ENCODE measurements at regions not wholly inside any gene's neighbourhood (a gene's known extent, or its start where the extent isn't known, plus 50 kb on each side); places are given as distances from the start of the nearest gene placed in this dataset.

- ChIA-PET CTCF (no interaction called here), POLR2A (no interaction called here)
- Mint-ChIP-seq H3K9me3 (peaks cover 10 to 16% (median 11%) of the 10 kb centered on the region in 3 donors), H3K4me3 (no peak overlapping the region), H3K4me1 (no peaks in the 10 kb centered on the region), H3K27ac (no peak overlapping the region), H3K27me3 (no peaks in the 10 kb centered on the region), H3K36me3 (no peaks in the 10 kb centered on the region)
- Histone ChIP-seq H3K36me3 (ENCODE audit: control insufficient read depth in 2 of 2, extremely low read depth in 1 of 2, insufficient read depth in 1 of 2, low read length in 1 of 2) (no peaks in the 10 kb centered on the region), H3K4me1 (ENCODE audit: control insufficient read depth in 1 of 2, extremely low read depth in 1 of 2, insufficient read depth in 2 of 2, low read length in 2 of 2) (no peaks in the 10 kb centered on the region), H3K27me3 (replicated peaks in 1 of 2; ENCODE audit: control insufficient read depth in 2 of 2, extremely low read depth in 1 of 2, insufficient read depth in 2 of 2, low read length in 1 of 2) (no peaks in the 10 kb centered on the region), H3K4me3 (ENCODE audit: control insufficient read depth in 1 of 2, extremely low read depth in 1 of 2, low read length in 1 of 2) (no peak overlapping the region), H3K27ac (ENCODE audit: low read length) (no peak overlapping the region), H3K9me3 (no peaks in the 10 kb centered on the region)
- no peak for ATAC-seq (replicated peaks in 1 of 4)
- DNase-seq: no peak
- WGBS (ENCODE audit: insufficient coverage): 33% methylated on average over 1 of the region's 1 CpG
These were observed 150.1 kb upstream of the CDH11 start for GRCh38 chr16:65271996-65272395.

GRCh38 chr16:65268331-65268730 is 146.5 kb upstream of the CDH11 start:
- H3K4me3 Mint-ChIP-seq: no peak overlapping the region
- ChIA-PET POLR2A (no interaction called here), CTCF (no interaction called here)
- peaks cover 9 to 29% (median 18%) of the 10 kb centered on the region in 3 donors for H3K9me3 Mint-ChIP-seq
- Histone ChIP-seq H3K36me3 (ENCODE audit: control insufficient read depth in 2 of 2, extremely low read depth in 1 of 2, insufficient read depth in 1 of 2, low read length in 1 of 2) (no peaks in the 10 kb centered on the region), H3K9me3 (no peaks in the 10 kb centered on the region), H3K27me3 (replicated peaks in 1 of 2; ENCODE audit: control insufficient read depth in 2 of 2, extremely low read depth in 1 of 2, insufficient read depth in 2 of 2, low read length in 1 of 2) (no peaks in the 10 kb centered on the region), H3K4me3 (ENCODE audit: control insufficient read depth in 1 of 2, extremely low read depth in 1 of 2, low read length in 1 of 2) (no peak overlapping the region), H3K27ac (ENCODE audit: low read length) (no peak overlapping the region), H3K4me1 (ENCODE audit: control insufficient read depth in 1 of 2, extremely low read depth in 1 of 2, insufficient read depth in 2 of 2, low read length in 2 of 2) (no peaks in the 10 kb centered on the region)
- no peaks in the 10 kb centered on the region for H3K36me3 Mint-ChIP-seq
- ATAC-seq (replicated peaks in 1 of 4) (no peak), DNase-seq (no peak)
- H3K27me3 Mint-ChIP-seq: no peaks in the 10 kb centered on the region
- no peaks in the 10 kb centered on the region for H3K4me1 Mint-ChIP-seq
- no CpG with 5 or more reads among the region's 1 CpG for WGBS (ENCODE audit: insufficient coverage)
- no peak overlapping the region for H3K27ac Mint-ChIP-seq

GRCh38 chr16:65263896-65264295 is 142.0 kb upstream of the CDH11 start:
- Histone ChIP-seq H3K27me3 (replicated peaks in 1 of 2; ENCODE audit: control insufficient read depth in 2 of 2, extremely low read depth in 1 of 2, insufficient read depth in 2 of 2, low read length in 1 of 2) (no peaks in the 10 kb centered on the region), H3K27ac (ENCODE audit: low read length) (no peak overlapping the region), H3K4me3 (ENCODE audit: control insufficient read depth in 1 of 2, extremely low read depth in 1 of 2, low read length in 1 of 2) (no peak overlapping the region), H3K4me1 (ENCODE audit: control insufficient read depth in 1 of 2, extremely low read depth in 1 of 2, insufficient read depth in 2 of 2, low read length in 2 of 2) (no peaks in the 10 kb centered on the region), H3K9me3 (no peaks in the 10 kb centered on the region), H3K36me3 (ENCODE audit: control insufficient read depth in 2 of 2, extremely low read depth in 1 of 2, insufficient read depth in 1 of 2, low read length in 1 of 2) (no peaks in the 10 kb centered on the region)
- Mint-ChIP-seq H3K4me1 (no peaks in the 10 kb centered on the region), H3K36me3 (no peaks in the 10 kb centered on the region), H3K27ac (no peak overlapping the region), H3K4me3 (no peak overlapping the region), H3K27me3 (no peaks in the 10 kb centered on the region), H3K9me3 (peaks cover 7 to 24% (median 10%) of the 10 kb centered on the region in 3 donors)
- DNase-seq: no peak
- CTCF ChIA-PET: no interaction called here
- POLR2A ChIA-PET: no interaction called here
- ATAC-seq (replicated peaks in 1 of 4): no peak
- WGBS (ENCODE audit: insufficient coverage): no CpG with 5 or more reads among the region's 1 CpG

- no CpG with 5 or more reads among the region's 1 CpG for WGBS (ENCODE audit: insufficient coverage)
- ATAC-seq (replicated peaks in 1 of 4) (no peak), DNase-seq (no peak)
- Mint-ChIP-seq H3K36me3 (no peaks in the 10 kb centered on the region), H3K27ac (no peak overlapping the region), H3K4me1 (no peaks in the 10 kb centered on the region), H3K4me3 (no peak overlapping the region), H3K9me3 (peaks cover 13 to 16% (median 14%) of the 10 kb centered on the region in 3 donors), H3K27me3 (no peaks in the 10 kb centered on the region)
- Histone ChIP-seq H3K4me3 (ENCODE audit: control insufficient read depth in 1 of 2, extremely low read depth in 1 of 2, low read length in 1 of 2) (no peak overlapping the region), H3K27ac (ENCODE audit: low read length) (no peak overlapping the region), H3K9me3 (no peaks in the 10 kb centered on the region), H3K36me3 (ENCODE audit: control insufficient read depth in 2 of 2, extremely low read depth in 1 of 2, insufficient read depth in 1 of 2, low read length in 1 of 2) (no peaks in the 10 kb centered on the region), H3K4me1 (ENCODE audit: control insufficient read depth in 1 of 2, extremely low read depth in 1 of 2, insufficient read depth in 2 of 2, low read length in 2 of 2) (no peaks in the 10 kb centered on the region), H3K27me3 (replicated peaks in 1 of 2; ENCODE audit: control insufficient read depth in 2 of 2, extremely low read depth in 1 of 2, insufficient read depth in 2 of 2, low read length in 1 of 2) (no peaks in the 10 kb centered on the region)
- CTCF ChIA-PET: no interaction called here
- POLR2A ChIA-PET: no interaction called here
These were observed 138.9 kb upstream of the CDH11 start for GRCh38 chr16:65260746-65261145.

- Mint-ChIP-seq H3K36me3 (no peaks in the 10 kb centered on the region), H3K4me1 (no peaks in the 10 kb centered on the region), H3K27ac (no peak overlapping the region), H3K9me3 (peaks cover 4 to 19% (median 11%) of the 10 kb centered on the region in 3 donors), H3K4me3 (no peak overlapping the region), H3K27me3 (no peaks in the 10 kb centered on the region)
- Histone ChIP-seq H3K36me3 (ENCODE audit: control insufficient read depth in 2 of 2, extremely low read depth in 1 of 2, insufficient read depth in 1 of 2, low read length in 1 of 2) (no peaks in the 10 kb centered on the region), H3K4me1 (ENCODE audit: control insufficient read depth in 1 of 2, extremely low read depth in 1 of 2, insufficient read depth in 2 of 2, low read length in 2 of 2) (no peaks in the 10 kb centered on the region), H3K9me3 (no peaks in the 10 kb centered on the region), H3K4me3 (ENCODE audit: control insufficient read depth in 1 of 2, extremely low read depth in 1 of 2, low read length in 1 of 2) (no peak overlapping the region), H3K27ac (ENCODE audit: low read length) (no peak overlapping the region), H3K27me3 (replicated peaks in 1 of 2; ENCODE audit: control insufficient read depth in 2 of 2, extremely low read depth in 1 of 2, insufficient read depth in 2 of 2, low read length in 1 of 2) (no peaks in the 10 kb centered on the region)
- DNase-seq (no peak), ATAC-seq (replicated peaks in 1 of 4) (no peak)
- CTCF ChIA-PET: interaction anchor here in 1 of 2 donors (0.7 kb wide), 1 partner anchor 539 kb away, joined by 3 read pairs; no protein-coding TSS in a partner anchor
- WGBS (ENCODE audit: insufficient coverage): no CpG with 5 or more reads among the region's 1 CpG
- POLR2A ChIA-PET: interaction anchor here in 1 of 2 donors (0.6 kb wide), 1 partner anchor 583 kb away, joined by 5 read pairs; no protein-coding TSS in a partner anchor
These were observed 132.3 kb upstream of the CDH11 start for GRCh38 chr16:65254144-65254543.

- DNase-seq (no peak), ATAC-seq (replicated peaks in 1 of 4) (no peak)
- Mint-ChIP-seq H3K27ac (no peak overlapping the region), H3K36me3 (no peaks in the 10 kb centered on the region), H3K4me3 (no peak overlapping the region), H3K9me3 (peaks cover 5 to 18% (median 11%) of the 10 kb centered on the region in 3 donors), H3K4me1 (no peaks in the 10 kb centered on the region), H3K27me3 (no peaks in the 10 kb centered on the region)
- Histone ChIP-seq H3K4me3 (ENCODE audit: control insufficient read depth in 1 of 2, extremely low read depth in 1 of 2, low read length in 1 of 2) (no peak overlapping the region), H3K4me1 (ENCODE audit: control insufficient read depth in 1 of 2, extremely low read depth in 1 of 2, insufficient read depth in 2 of 2, low read length in 2 of 2) (no peaks in the 10 kb centered on the region), H3K36me3 (ENCODE audit: control insufficient read depth in 2 of 2, extremely low read depth in 1 of 2, insufficient read depth in 1 of 2, low read length in 1 of 2) (no peaks in the 10 kb centered on the region), H3K9me3 (no peaks in the 10 kb centered on the region), H3K27me3 (replicated peaks in 1 of 2; ENCODE audit: control insufficient read depth in 2 of 2, extremely low read depth in 1 of 2, insufficient read depth in 2 of 2, low read length in 1 of 2) (no peaks in the 10 kb centered on the region), H3K27ac (ENCODE audit: low read length) (no peak overlapping the region)
- ChIA-PET POLR2A (interaction anchor here in 1 of 2 donors (0.7 kb wide), 1 partner anchor 92 kb away, joined by 5 read pairs; no protein-coding TSS in a partner anchor), CTCF (no interaction called here)
- WGBS (ENCODE audit: insufficient coverage): 82% methylated on average over 7 of the region's 8 CpGs
These were observed 127.9 kb upstream of the CDH11 start for GRCh38 chr16:65249768-65250167.

GRCh38 chr16:65244787-65245186 is 122.9 kb upstream of the CDH11 start:
- ATAC-seq (replicated peaks in 1 of 4) (no peak), DNase-seq (no peak)
- WGBS (ENCODE audit: insufficient coverage): no CpG with 5 or more reads among the region's 2 CpGs
- H3K4me3 Mint-ChIP-seq: no peak overlapping the region
- no peaks in the 10 kb centered on the region for H3K4me1 ChIP-seq (ENCODE audit: control insufficient read depth in 1 of 2, extremely low read depth in 1 of 2, insufficient read depth in 2 of 2, low read length in 2 of 2)
- H3K27ac ChIP-seq (ENCODE audit: low read length): no peak overlapping the region
- no peak overlapping the region for H3K4me3 ChIP-seq (ENCODE audit: control insufficient read depth in 1 of 2, extremely low read depth in 1 of 2, low read length in 1 of 2)
- peaks cover 0 to 24% (median 13%) of the 10 kb centered on the region in 3 donors for H3K9me3 Mint-ChIP-seq
- H3K4me1 Mint-ChIP-seq: no peaks in the 10 kb centered on the region
- no peaks in the 10 kb centered on the region for H3K36me3 ChIP-seq (ENCODE audit: control insufficient read depth in 2 of 2, extremely low read depth in 1 of 2, insufficient read depth in 1 of 2, low read length in 1 of 2)
- H3K27me3 ChIP-seq (replicated peaks in 1 of 2; ENCODE audit: control insufficient read depth in 2 of 2, extremely low read depth in 1 of 2, insufficient read depth in 2 of 2, low read length in 1 of 2): no peaks in the 10 kb centered on the region
- H3K9me3 ChIP-seq: no peaks in the 10 kb centered on the region
- no peak overlapping the region for H3K27ac Mint-ChIP-seq
- H3K36me3 Mint-ChIP-seq: no peaks in the 10 kb centered on the region
- POLR2A ChIA-PET: no interaction called here
- H3K27me3 Mint-ChIP-seq: no peaks in the 10 kb centered on the region
- CTCF ChIA-PET: no interaction called here

All from T-cell (primary cell).